ENCODE measurements at regions not wholly inside any gene's neighbourhood (a gene's known extent, or its start where the extent isn't known, plus 50 kb on each side); places are given as distances from the start of the nearest gene placed in this dataset.

GRCh38 chr13:74633734-74634133 lies 499.5 kb upstream of the KLF12 start:
- Mint-ChIP-seq H3K4me1 (no peaks in the 10 kb centered on the region), H3K36me3 (no peaks in the 10 kb centered on the region), H3K9me3 (peaks cover 4% of the 10 kb centered on the region), H3K4me3 (no peak overlapping the region), H3K27ac (no peak overlapping the region), H3K27me3 (peaks cover 2% of the 10 kb centered on the region)
- no peak for DNase-seq (ENCODE audit: low spot score in 2 of 2)
- ATAC-seq (ENCODE audit: low read depth) = no peak

DNA sequence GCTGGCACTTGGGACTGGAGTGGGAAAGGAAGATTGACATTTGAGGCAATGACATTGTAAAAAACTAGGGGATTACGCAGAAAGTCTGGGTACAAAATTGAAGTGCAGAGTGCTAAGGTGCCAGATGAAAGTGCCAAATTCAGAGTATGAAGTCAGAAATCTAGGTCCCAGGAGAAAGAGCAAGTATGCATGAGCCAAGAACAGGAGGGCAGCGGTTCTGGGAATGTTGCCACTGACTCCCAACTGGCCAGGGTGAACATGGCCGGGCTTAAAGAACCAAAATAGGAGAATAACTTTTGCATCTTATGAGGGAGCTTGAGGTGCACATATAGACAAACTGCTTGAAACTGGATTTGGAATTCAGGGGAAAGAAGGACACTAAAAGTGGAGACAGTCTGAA lies 495.8 kb upstream of the KLF12 start:
- no peak overlapping the region for H3K27ac Mint-ChIP-seq
- DNase-seq (ENCODE audit: low spot score in 2 of 2) (no peak), ATAC-seq (ENCODE audit: low read depth) (no peak)
- H3K36me3 Mint-ChIP-seq = no peaks in the 10 kb centered on the region
- H3K9me3 Mint-ChIP-seq = peaks cover 8% of the 10 kb centered on the region
- H3K4me3 Mint-ChIP-seq = no peak overlapping the region
- peaks cover 5% of the 10 kb centered on the region for H3K27me3 Mint-ChIP-seq
- no peaks in the 10 kb centered on the region for H3K4me1 Mint-ChIP-seq

DNA sequence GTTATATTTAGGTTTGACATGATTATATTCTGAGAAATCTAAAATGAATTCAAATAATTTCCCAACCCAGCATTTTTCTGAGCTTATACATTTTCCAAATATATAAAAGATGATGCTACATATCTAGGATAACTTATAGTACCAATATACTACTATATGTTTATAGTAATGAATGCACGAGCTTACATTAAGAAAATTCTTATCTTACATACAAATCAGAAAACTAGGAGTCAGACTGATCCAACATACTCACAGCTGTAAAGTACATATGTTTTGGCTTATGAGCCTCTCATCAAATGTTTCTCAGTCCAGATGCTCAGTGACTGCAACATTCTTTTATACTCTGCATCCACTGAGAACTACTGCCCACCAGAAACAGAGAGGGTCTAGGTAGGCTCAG lies 491.3 kb upstream of the KLF12 start:
- no peaks in the 10 kb centered on the region for H3K36me3 Mint-ChIP-seq
- H3K9me3 Mint-ChIP-seq = peaks cover 8% of the 10 kb centered on the region
- DNase-seq (ENCODE audit: low spot score in 2 of 2) = no peak
- no peak overlapping the region for H3K4me3 Mint-ChIP-seq
- H3K4me1 Mint-ChIP-seq = no peaks in the 10 kb centered on the region
- ATAC-seq (ENCODE audit: low read depth) = no peak
- no peak overlapping the region for H3K27ac Mint-ChIP-seq
- peaks cover 7% of the 10 kb centered on the region for H3K27me3 Mint-ChIP-seq

- no peak overlapping the region for H3K4me3 Mint-ChIP-seq
- H3K36me3 Mint-ChIP-seq = no peaks in the 10 kb centered on the region
- H3K27ac Mint-ChIP-seq = no peak overlapping the region
- ATAC-seq (ENCODE audit: low read depth) (no peak), DNase-seq (ENCODE audit: low spot score in 2 of 2) (no peak)
- H3K4me1 Mint-ChIP-seq = no peaks in the 10 kb centered on the region
- peaks cover 7% of the 10 kb centered on the region for H3K27me3 Mint-ChIP-seq
- peaks cover 3% of the 10 kb centered on the region for H3K9me3 Mint-ChIP-seq
Measured at GRCh38 chr13:74623761-74624160, 489.6 kb upstream of the KLF12 start.

- DNase-seq (ENCODE audit: low spot score in 2 of 2) (no peak), ATAC-seq (ENCODE audit: low read depth) (no peak)
- Mint-ChIP-seq H3K4me1 (no peaks in the 10 kb centered on the region), H3K4me3 (no peak overlapping the region), H3K36me3 (no peaks in the 10 kb centered on the region), H3K27ac (no peak overlapping the region), H3K9me3 (peaks cover 2% of the 10 kb centered on the region), H3K27me3 (peaks cover 7% of the 10 kb centered on the region)
Measured at GRCh38 chr13:74622284-74622683, 488.1 kb upstream of the KLF12 start.

- H3K4me1 Mint-ChIP-seq = no peaks in the 10 kb centered on the region
- peaks cover 5% of the 10 kb centered on the region for H3K27me3 Mint-ChIP-seq
- no peaks in the 10 kb centered on the region for H3K36me3 Mint-ChIP-seq
- H3K4me3 Mint-ChIP-seq = no peak overlapping the region
- ATAC-seq (ENCODE audit: low read depth) = no peak
- no peak for DNase-seq (ENCODE audit: low spot score in 2 of 2)
- no peak overlapping the region for H3K27ac Mint-ChIP-seq
- no peaks in the 10 kb centered on the region for H3K9me3 Mint-ChIP-seq
Measured at GRCh38 chr13:74620711-74621110, 486.5 kb upstream of the KLF12 start.

DNA sequence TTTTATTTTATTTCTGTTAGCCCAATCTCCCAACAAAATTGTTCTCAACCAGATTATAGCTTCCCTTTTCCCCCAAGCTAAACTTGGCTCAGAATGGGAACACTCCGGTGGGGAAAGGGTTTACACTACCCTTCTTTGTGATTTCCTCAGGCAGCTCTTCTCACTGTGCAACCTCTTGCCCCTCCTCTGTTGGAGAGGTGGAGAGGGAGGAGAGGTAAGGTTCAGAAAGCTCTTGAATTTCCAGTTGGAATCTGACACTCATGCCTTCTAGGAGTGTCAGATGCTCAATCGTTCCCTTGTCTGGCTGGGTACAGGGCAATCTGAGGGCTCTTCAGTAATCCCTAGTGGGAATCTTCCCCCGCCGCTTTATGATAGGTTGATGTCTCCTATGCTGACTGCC lies 486.1 kb upstream of the KLF12 start:
- Mint-ChIP-seq H3K4me1 (no peaks in the 10 kb centered on the region), H3K27me3 (peaks cover 5% of the 10 kb centered on the region), H3K36me3 (no peaks in the 10 kb centered on the region), H3K4me3 (no peak overlapping the region), H3K9me3 (no peaks in the 10 kb centered on the region), H3K27ac (no peak overlapping the region)
- no peak for DNase-seq (ENCODE audit: low spot score in 2 of 2)
- no peak for ATAC-seq (ENCODE audit: low read depth)

DNA sequence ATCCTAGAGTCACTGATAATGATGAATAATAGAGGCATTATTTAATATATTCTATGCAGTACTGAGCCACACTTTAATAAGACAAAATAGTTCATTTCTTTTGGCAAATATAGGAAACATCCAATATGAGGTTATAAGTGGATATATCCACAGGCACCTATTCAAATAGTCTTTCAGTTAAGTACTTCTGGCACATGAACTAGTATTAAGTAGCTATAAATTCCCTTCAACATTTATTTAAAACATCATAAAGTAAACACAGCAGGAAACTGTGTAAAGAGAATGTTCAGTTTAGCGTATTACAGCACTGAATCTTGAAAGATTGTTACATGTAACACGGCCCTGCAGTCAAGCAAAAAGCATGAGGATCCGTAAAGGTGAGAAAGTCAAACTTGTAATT lies 463.3 kb upstream of the KLF12 start:
- DNase-seq (ENCODE audit: low spot score in 2 of 2) (no peak), ATAC-seq (ENCODE audit: low read depth) (no peak)
- H3K4me1 Mint-ChIP-seq = no peaks in the 10 kb centered on the region
- H3K27me3 Mint-ChIP-seq = no peaks in the 10 kb centered on the region
- H3K27ac Mint-ChIP-seq = no peak overlapping the region
- peaks cover 11% of the 10 kb centered on the region for H3K9me3 Mint-ChIP-seq
- no peaks in the 10 kb centered on the region for H3K36me3 Mint-ChIP-seq
- H3K4me3 Mint-ChIP-seq = no peak overlapping the region

DNA sequence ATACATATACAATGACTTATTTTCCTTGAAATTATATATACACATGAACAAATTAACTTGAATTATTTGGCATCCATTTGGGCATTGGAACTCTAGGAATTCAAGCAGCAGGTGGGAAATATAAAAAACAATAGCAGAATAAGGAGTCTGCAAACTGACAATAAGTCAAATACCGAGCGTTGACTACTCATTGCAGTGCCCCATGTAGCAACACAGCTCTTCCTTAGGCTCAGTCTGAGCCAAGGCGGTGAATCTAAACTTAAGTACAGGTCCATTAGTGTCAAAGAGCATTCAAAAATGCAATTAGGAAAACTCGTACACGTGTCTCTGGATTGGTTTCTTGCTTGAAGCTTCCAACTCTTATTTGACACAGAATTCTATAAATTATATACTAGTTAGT lies 462.5 kb upstream of the KLF12 start:
- peaks cover 11% of the 10 kb centered on the region for H3K9me3 Mint-ChIP-seq

GRCh38 chr13:74593688-74594087 lies 459.5 kb upstream of the KLF12 start:
- ATAC-seq (ENCODE audit: low read depth) = no peak
- DNase-seq (ENCODE audit: low spot score in 2 of 2) = no peak
- Mint-ChIP-seq H3K4me1 (no peaks in the 10 kb centered on the region), H3K27me3 (peaks cover 3% of the 10 kb centered on the region), H3K36me3 (no peaks in the 10 kb centered on the region), H3K27ac (no peak overlapping the region), H3K4me3 (no peak overlapping the region), H3K9me3 (peaks cover 8% of the 10 kb centered on the region)

More for the DNA sequence above, 462.5 kb upstream of the KLF12 start:
- Mint-ChIP-seq H3K4me1 (no peaks in the 10 kb centered on the region), H3K27me3 (no peaks in the 10 kb centered on the region), H3K4me3 (no peak overlapping the region), H3K27ac (no peak overlapping the region), H3K36me3 (no peaks in the 10 kb centered on the region)
- no peak for DNase-seq (ENCODE audit: low spot score in 2 of 2)
- ATAC-seq (ENCODE audit: low read depth) = no peak

DNA sequence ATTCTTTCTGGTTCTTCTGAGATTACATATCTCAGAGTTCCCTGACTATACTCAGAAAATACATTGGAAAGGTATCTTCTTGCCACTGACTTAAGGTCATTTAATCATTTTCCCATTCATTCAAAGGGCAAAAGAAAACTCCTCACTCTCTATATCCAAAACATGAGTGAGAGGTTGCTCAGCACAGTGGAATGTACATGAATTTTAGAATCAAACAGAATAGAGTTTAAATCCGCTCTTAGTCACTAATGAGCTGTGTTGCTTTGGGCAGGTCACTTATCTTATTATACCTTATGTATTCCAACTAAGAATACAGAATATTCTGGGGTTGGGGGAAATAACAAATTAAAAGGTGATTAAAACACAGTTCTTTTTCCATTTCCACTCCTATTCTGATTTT lies 452.6 kb upstream of the KLF12 start:
- DNase-seq (ENCODE audit: low spot score in 2 of 2) (no peak), ATAC-seq (ENCODE audit: low read depth) (no peak)
- no peaks in the 10 kb centered on the region for H3K36me3 Mint-ChIP-seq
- H3K4me1 Mint-ChIP-seq = no peaks in the 10 kb centered on the region
- peaks cover 3% of the 10 kb centered on the region for H3K27me3 Mint-ChIP-seq
- no peak overlapping the region for H3K4me3 Mint-ChIP-seq
- H3K27ac Mint-ChIP-seq = no peak overlapping the region
- H3K9me3 Mint-ChIP-seq = no peaks in the 10 kb centered on the region

GRCh38 chr13:74576420-74576819 lies 442.2 kb upstream of the KLF12 start:
- Mint-ChIP-seq H3K36me3 (no peaks in the 10 kb centered on the region), H3K4me3 (peak overlapping the region; percentile 35), H3K27ac (no peak overlapping the region), H3K4me1 (peaks cover 7% of the 10 kb centered on the region), H3K9me3 (no peaks in the 10 kb centered on the region), H3K27me3 (peaks cover 18% of the 10 kb centered on the region)
- DNase-seq (ENCODE audit: low spot score in 2 of 2) (no peak), ATAC-seq (ENCODE audit: low read depth) (no peak)

DNA sequence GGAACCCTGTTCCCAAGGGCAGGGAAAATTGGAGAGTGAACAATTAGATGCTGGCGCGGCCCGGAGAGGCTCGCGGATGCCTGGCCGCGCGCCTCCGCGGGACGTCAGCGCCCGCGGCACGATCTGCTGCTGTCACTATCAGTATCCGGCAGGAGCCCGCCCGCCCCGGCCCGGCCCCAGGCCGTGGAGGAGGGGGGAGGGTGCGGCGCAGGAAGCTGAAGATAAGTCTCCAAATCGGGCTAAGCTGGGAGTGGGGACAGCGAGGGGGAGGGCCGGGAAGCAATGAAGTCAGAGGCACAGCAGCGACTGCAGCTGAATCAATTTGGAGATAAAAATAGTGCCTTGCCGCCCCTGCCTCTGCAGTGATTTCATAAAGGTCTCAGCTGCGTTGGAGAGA lies 441.5 kb upstream of the KLF12 start:
- Mint-ChIP-seq H3K9me3 (no peaks in the 10 kb centered on the region), H3K27me3 (peaks cover 19% of the 10 kb centered on the region), H3K27ac (no peak overlapping the region), H3K4me1 (peaks cover 7% of the 10 kb centered on the region), H3K4me3 (peak overlapping the region; percentile 35), H3K36me3 (no peaks in the 10 kb centered on the region)
- ATAC-seq (ENCODE audit: low read depth) (peak; percentile 77), DNase-seq (ENCODE audit: low spot score in 2 of 2) (no peak)

DNA sequence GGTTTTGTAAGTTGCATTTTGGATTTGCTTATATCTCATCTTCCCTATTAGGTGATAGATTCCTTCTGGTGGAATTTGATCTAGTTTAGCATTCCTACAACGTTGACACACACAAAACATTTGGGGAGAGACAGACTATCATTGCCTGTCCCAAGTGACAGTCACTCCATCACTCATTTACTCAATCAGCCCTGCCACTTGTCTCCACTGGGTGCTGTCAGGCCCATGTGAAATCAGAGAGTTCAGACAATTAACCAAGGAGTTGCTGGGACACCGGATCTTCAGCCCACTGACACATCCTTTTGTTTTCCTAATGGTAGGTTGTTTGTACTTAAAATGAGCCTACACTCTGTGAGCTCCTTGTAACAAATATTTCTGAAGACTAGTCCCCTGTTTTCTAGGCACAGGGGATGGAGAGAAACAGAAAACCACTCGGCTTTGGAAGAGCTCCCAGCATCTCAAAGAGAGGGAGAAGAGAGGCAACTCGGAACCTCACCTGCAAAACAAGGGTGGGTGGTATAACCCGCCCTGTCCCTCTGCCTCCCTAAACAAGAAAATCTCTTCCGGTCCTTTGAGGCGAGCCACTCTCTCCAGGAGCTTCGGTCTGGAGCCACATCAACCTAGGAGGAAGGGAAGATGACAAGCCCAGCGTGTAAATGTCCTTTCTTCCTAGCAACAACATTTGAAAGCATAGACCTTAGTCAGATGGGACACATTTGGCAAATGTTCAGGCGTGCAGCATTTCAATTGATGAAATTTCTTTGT lies 440.9 kb upstream of the KLF12 start:
- H3K4me3 Mint-ChIP-seq = peak overlapping the region; percentile 35
- no peaks in the 10 kb centered on the region for H3K9me3 Mint-ChIP-seq
- H3K27ac Mint-ChIP-seq = no peak overlapping the region
- DNase-seq (ENCODE audit: low spot score in 2 of 2) = no peak
- H3K36me3 Mint-ChIP-seq = no peaks in the 10 kb centered on the region
- ATAC-seq (ENCODE audit: low read depth) = no peak
- peaks cover 7% of the 10 kb centered on the region for H3K4me1 Mint-ChIP-seq
- H3K27me3 Mint-ChIP-seq = peaks cover 20% of the 10 kb centered on the region

DNA sequence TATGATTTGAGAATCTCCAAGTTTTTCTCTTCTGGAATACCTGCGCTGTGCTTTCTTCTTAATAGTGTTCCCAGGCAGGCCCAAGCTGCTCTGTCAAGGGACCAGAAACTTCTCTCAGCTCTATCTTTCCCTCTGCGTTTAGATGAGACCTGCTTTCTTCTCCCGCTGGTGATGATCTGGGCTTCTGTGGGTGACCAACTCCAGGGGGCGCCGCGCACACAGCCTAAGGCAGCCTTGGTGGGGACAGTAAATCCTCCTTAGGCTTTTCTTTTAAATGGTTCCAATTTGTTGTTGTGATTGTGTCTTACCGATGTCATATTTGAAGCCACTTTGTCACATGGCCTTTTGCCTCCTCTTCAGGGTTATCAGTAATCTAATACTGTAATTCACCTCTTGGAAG lies 439.4 kb upstream of the KLF12 start:
- no peaks in the 10 kb centered on the region for H3K36me3 Mint-ChIP-seq
- peaks cover 24% of the 10 kb centered on the region for H3K27me3 Mint-ChIP-seq
- no peak overlapping the region for H3K27ac Mint-ChIP-seq
- H3K4me1 Mint-ChIP-seq = peaks cover 7% of the 10 kb centered on the region
- no peak overlapping the region for H3K4me3 Mint-ChIP-seq
- DNase-seq (ENCODE audit: low spot score in 2 of 2) (no peak), ATAC-seq (ENCODE audit: low read depth) (no peak)
- H3K9me3 Mint-ChIP-seq = no peaks in the 10 kb centered on the region
